CD8-positive, alpha-beta memory T cell (primary cell): ENCODE measurements at regions not wholly inside any gene's neighbourhood (a gene's known extent, or its start where the extent isn't known, plus 50 kb on each side); places are given as distances from the start of the nearest gene placed in this dataset.

Source experiments
- CTCF ChIA-PET: fragments of 350-600 bp; sonication (Branson Sonifier 250); formaldehyde crosslinking; loops from one replicate; lab custom pipeline; 2021; ENCODE audit warnings: antibody characterized with exemption; lab: Charles Lee
- POLR2A ChIA-PET: fragments of 350-600 bp; sonication (Branson Sonifier 250); formaldehyde crosslinking; loops from one replicate; lab custom pipeline; 2021; ENCODE audit warnings: antibody characterized with exemption; lab: Charles Lee
- DNase-seq, 5 donors: peaks; one replicate each; pipeline versions ENCODE4 v3.0.0 to v3.0.0-alpha.2; 2020 to 2022; ENCODE audit warnings: mixed read lengths in 1 of 5
- H3K27ac ChIP-seq: one replicate; pipeline ENCODE4 v1.7.0; 2013; ENCODE audit warnings: low read depth, mild to moderate bottlenecking, low read length, moderate library complexity
- H3K27me3 ChIP-seq: 2 replicates; pipeline ENCODE4 v1.7.0; 2013; ENCODE audit warnings: low read length, mild to moderate bottlenecking; ENCODE audit not compliant: insufficient read depth, poor library complexity, severe bottlenecking
- H3K36me3 ChIP-seq: 2 replicates; pipeline ENCODE4 v1.7.0; 2013; ENCODE audit warnings: mild to moderate bottlenecking, low read length, moderate library complexity; ENCODE audit not compliant: insufficient read depth
- H3K4me1 ChIP-seq: 2 replicates; pipeline ENCODE4 v1.7.0; 2013; ENCODE audit warnings: mild to moderate bottlenecking, low read length, moderate library complexity; ENCODE audit not compliant: insufficient read depth
- H3K4me3 ChIP-seq: 2 replicates; pipeline ENCODE4 v1.7.0; 2013; ENCODE audit warnings: mild to moderate bottlenecking, low read length
- H3K9me3 ChIP-seq: 2 replicates; pipeline ENCODE4 v1.7.0; 2013; ENCODE audit warnings: mild to moderate bottlenecking, low read length
- H3K27ac Mint-ChIP-seq, 8 donors: one replicate each; pipeline ENCODE4 v1.8.0; 2020 to 2021; ENCODE audit warnings: mixed read lengths in 8 of 8, mild to moderate bottlenecking in 6 of 8, inconsistent platforms in 3 of 8, moderate library complexity in 3 of 8
- H3K27me3 Mint-ChIP-seq, 2 donors: one replicate each; pipeline ENCODE4 v1.8.0; 2020 to 2021; ENCODE audit warnings: mixed read lengths in 2 of 2, mild to moderate bottlenecking in 1 of 2, moderate library complexity in 1 of 2
- H3K36me3 Mint-ChIP-seq, 3 donors: one replicate each; pipeline ENCODE4 v1.8.0; 2020 to 2021; ENCODE audit warnings: mixed read lengths in 3 of 3, inconsistent platforms in 1 of 3, mild to moderate bottlenecking in 1 of 3
- H3K4me1 Mint-ChIP-seq, 3 donors: one replicate each; pipeline ENCODE4 v1.8.0; 2020 to 2021; ENCODE audit warnings: mixed read lengths in 3 of 3, inconsistent platforms in 1 of 3, mild to moderate bottlenecking in 1 of 3
- H3K4me3 Mint-ChIP-seq, 7 donors: one replicate each; pipeline ENCODE4 v1.8.0; 2020 to 2021; ENCODE audit warnings: mixed read lengths in 7 of 7, mild to moderate bottlenecking in 6 of 7, moderate library complexity in 4 of 7, inconsistent platforms in 2 of 7
- H3K9me3 Mint-ChIP-seq, 5 donors: one replicate each; pipeline ENCODE4 v1.8.0; 2020 to 2022; ENCODE audit warnings: mixed read lengths in 5 of 5, mild to moderate bottlenecking in 3 of 5, moderate library complexity in 2 of 5, inconsistent platforms in 1 of 5

- Mint-ChIP-seq H3K4me1 (no peaks in the 10 kb centered on the region), H3K27ac (peak overlapping the region in 1 of 8 donors; percentile 39)
Observed at GRCh38 chr12:107254258-107254856, 161.0 kb upstream of the CRY1 start.

DNA sequence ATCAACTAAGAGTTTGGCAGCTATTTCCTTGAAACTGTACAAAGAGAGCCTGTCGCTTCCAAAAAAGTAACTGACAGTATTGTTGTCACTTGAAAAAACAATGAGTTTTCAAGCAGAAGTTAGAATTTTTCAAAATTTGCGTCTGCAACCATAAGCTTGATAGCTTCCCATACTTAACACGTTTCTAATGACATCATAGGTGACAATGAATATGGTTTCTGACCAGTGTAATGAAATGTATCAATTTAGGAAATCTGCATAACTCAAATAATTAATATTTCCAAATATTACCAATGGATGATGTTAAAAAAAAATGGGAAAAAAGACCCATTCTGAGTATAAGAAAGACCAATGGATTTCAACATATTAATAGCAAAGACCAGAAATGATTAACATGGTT is 165.4 kb upstream of the CRY1 start:
- POLR2A ChIA-PET, result no interaction called here
- H3K27me3 ChIP-seq, result no peaks in the 10 kb centered on the region
- H3K27me3 Mint-ChIP-seq, result peaks cover 15 to 34% of the 10 kb centered on the region in 2 donors
- no peak overlapping the region for H3K4me3 Mint-ChIP-seq
- H3K4me1 ChIP-seq, result no peaks in the 10 kb centered on the region
- no peak overlapping the region for H3K4me3 ChIP-seq
- H3K27ac ChIP-seq, result no peak overlapping the region
- H3K27ac Mint-ChIP-seq, result no peak overlapping the region
- no peak for DNase-seq
- H3K9me3 ChIP-seq, result no peaks in the 10 kb centered on the region
- H3K4me1 Mint-ChIP-seq, result no peaks in the 10 kb centered on the region
- CTCF ChIA-PET, result no interaction called here
- peaks cover under 1 to 6% (median 5%) of the 10 kb centered on the region in 5 donors for H3K9me3 Mint-ChIP-seq
- no peaks in the 10 kb centered on the region for H3K36me3 ChIP-seq
- peaks cover 0 to 11% (median 0%) of the 10 kb centered on the region in 3 donors for H3K36me3 Mint-ChIP-seq

More at GRCh38 chr12:107254258-107254856, 161.0 kb upstream of the CRY1 start:
- Histone ChIP-seq H3K27me3 (no peaks in the 10 kb centered on the region), H3K4me1 (no peaks in the 10 kb centered on the region), H3K27ac (no peak overlapping the region), H3K4me3 (no peak overlapping the region), H3K9me3 (no peaks in the 10 kb centered on the region), H3K36me3 (no peaks in the 10 kb centered on the region)
- H3K36me3 Mint-ChIP-seq, result peaks cover 0 to 5% (median 0%) of the 10 kb centered on the region in 3 donors
- H3K9me3 Mint-ChIP-seq, result no peaks in the 10 kb centered on the region
- CTCF ChIA-PET, result interaction anchor here (1.3 kb wide), 1 partner anchor 9 kb away, joined by 3 read pairs; no protein-coding TSS in a partner anchor
- POLR2A ChIA-PET, result no interaction called here
- H3K27me3 Mint-ChIP-seq, result peaks cover 10 to 34% of the 10 kb centered on the region in 2 donors
- no peak for DNase-seq
- H3K4me3 Mint-ChIP-seq, result no peak overlapping the region

DNA sequence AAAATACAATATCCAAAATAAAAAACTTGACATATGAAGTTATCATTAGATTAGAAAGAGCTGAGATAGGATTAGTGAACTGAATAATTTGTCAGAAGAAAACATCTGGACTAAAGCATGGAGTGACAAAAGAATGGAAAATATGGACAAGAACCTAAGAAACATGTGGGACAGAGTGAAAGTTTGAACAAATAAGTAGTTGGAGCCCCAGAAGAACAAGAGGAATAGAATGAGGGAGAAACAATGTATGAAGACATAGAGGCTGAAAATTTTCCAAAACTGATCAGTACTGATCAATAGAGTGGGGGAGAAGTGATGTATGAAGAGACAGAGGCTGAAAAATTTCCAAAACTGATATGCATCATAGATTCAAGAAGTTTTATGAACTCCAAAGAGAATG is 170.6 kb upstream of the CRY1 start:
- Histone ChIP-seq H3K27ac (no peak overlapping the region), H3K36me3 (no peaks in the 10 kb centered on the region), H3K4me3 (no peak overlapping the region), H3K27me3 (no peaks in the 10 kb centered on the region), H3K4me1 (no peaks in the 10 kb centered on the region), H3K9me3 (no peaks in the 10 kb centered on the region)
- ChIA-PET CTCF (no interaction called here), POLR2A (no interaction called here)
- H3K9me3 Mint-ChIP-seq, result peaks cover 5 to 10% (median 9%) of the 10 kb centered on the region in 5 donors
- peaks cover 0 to 11% (median 0%) of the 10 kb centered on the region in 3 donors for H3K36me3 Mint-ChIP-seq
- no peak overlapping the region for H3K27ac Mint-ChIP-seq
- no peak for DNase-seq
- H3K4me3 Mint-ChIP-seq, result no peak overlapping the region
- H3K4me1 Mint-ChIP-seq, result no peaks in the 10 kb centered on the region
- H3K27me3 Mint-ChIP-seq, result peaks cover 6 to 16% of the 10 kb centered on the region in 2 donors

DNA sequence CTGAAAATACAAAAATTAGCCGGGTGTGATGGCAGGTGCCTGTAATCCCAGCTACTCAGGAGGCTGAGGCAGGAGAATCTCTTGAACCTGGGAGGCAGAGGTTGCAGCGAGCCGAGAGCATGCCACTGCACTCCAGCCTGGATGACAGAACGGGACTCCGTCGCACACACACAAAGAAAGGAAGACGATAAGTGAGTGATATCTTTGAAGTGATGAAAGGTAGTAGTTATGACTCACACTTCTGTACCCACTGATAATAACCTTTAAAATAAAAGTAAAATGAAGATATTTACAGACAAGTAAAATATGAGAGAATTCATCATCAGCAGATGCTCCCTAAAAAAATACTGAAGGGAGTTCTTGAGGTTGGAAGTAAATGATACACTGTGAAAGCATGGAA is 171.3 kb upstream of the CRY1 start:
- Mint-ChIP-seq H3K4me3 (peak overlapping the region in 2 of 7 donors; percentile 20 to 48), H3K36me3 (peaks cover 0 to 11% (median 0%) of the 10 kb centered on the region in 3 donors), H3K27me3 (peaks cover 6 to 13% of the 10 kb centered on the region in 2 donors), H3K9me3 (peaks cover 5 to 10% (median 9%) of the 10 kb centered on the region in 5 donors), H3K27ac (peak overlapping the region in 1 of 8 donors; percentile 49), H3K4me1 (no peaks in the 10 kb centered on the region)
- Histone ChIP-seq H3K36me3 (no peaks in the 10 kb centered on the region), H3K9me3 (no peaks in the 10 kb centered on the region), H3K4me3 (no peak overlapping the region), H3K27me3 (no peaks in the 10 kb centered on the region), H3K4me1 (no peaks in the 10 kb centered on the region), H3K27ac (no peak overlapping the region)
- ChIA-PET POLR2A (no interaction called here), CTCF (no interaction called here)
- DNase-seq, result no peak

- Mint-ChIP-seq H3K4me3 (no peak overlapping the region), H3K9me3 (peaks cover 5 to 10% (median 9%) of the 10 kb centered on the region in 5 donors), H3K27ac (no peak overlapping the region), H3K4me1 (no peaks in the 10 kb centered on the region), H3K27me3 (peaks cover 4 to 6% of the 10 kb centered on the region in 2 donors), H3K36me3 (peaks cover 0 to 11% (median 0%) of the 10 kb centered on the region in 3 donors)
- Histone ChIP-seq H3K4me3 (no peak overlapping the region), H3K36me3 (no peaks in the 10 kb centered on the region), H3K27ac (no peak overlapping the region), H3K27me3 (no peaks in the 10 kb centered on the region), H3K4me1 (no peaks in the 10 kb centered on the region), H3K9me3 (no peaks in the 10 kb centered on the region)
- DNase-seq, result no peak
- CTCF ChIA-PET, result no interaction called here
- POLR2A ChIA-PET, result no interaction called here
Observed at GRCh38 chr12:107267604-107268003, 174.3 kb upstream of the CRY1 start.

GRCh38 chr12:107271523-107271922 is 178.2 kb upstream of the CRY1 start:
- ChIA-PET CTCF (no interaction called here), POLR2A (no interaction called here)
- Mint-ChIP-seq H3K4me3 (no peak overlapping the region), H3K9me3 (no peaks in the 10 kb centered on the region), H3K4me1 (no peaks in the 10 kb centered on the region), H3K27me3 (peaks cover 0 to 3% of the 10 kb centered on the region in 2 donors), H3K27ac (no peak overlapping the region), H3K36me3 (no peaks in the 10 kb centered on the region)
- Histone ChIP-seq H3K27ac (no peak overlapping the region), H3K27me3 (no peaks in the 10 kb centered on the region), H3K9me3 (no peaks in the 10 kb centered on the region), H3K4me1 (no peaks in the 10 kb centered on the region), H3K4me3 (no peak overlapping the region), H3K36me3 (no peaks in the 10 kb centered on the region)
- no peak for DNase-seq

DNA sequence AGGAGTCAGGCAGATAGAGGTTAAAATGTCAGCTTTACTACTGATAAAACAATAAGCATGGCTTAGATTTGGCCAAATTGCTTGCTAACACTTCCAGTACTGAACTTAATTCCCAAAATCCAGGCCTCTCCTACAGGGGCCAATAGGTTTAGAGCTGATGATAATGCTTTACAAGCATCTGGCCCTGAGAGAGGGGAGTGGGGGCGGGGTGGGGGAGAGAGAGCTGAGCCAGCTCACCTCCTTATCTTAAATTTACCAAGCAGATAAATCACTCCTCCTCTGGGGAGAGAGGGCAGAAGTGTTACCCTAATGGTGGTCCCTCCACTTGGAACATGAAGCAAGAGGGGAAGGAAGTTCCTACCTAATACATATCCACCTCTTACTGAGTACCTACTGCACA is 182.2 kb upstream of the CRY1 start:
- no peaks in the 10 kb centered on the region for H3K4me1 Mint-ChIP-seq
- Histone ChIP-seq H3K27me3 (no peaks in the 10 kb centered on the region), H3K9me3 (no peaks in the 10 kb centered on the region), H3K4me3 (no peak overlapping the region), H3K27ac (no peak overlapping the region), H3K4me1 (no peaks in the 10 kb centered on the region), H3K36me3 (no peaks in the 10 kb centered on the region)
- POLR2A ChIA-PET, result no interaction called here
- H3K27me3 Mint-ChIP-seq, result peaks cover 0 to 7% of the 10 kb centered on the region in 2 donors
- CTCF ChIA-PET, result no interaction called here
- peaks cover 0 to 3% (median 0%) of the 10 kb centered on the region in 5 donors for H3K9me3 Mint-ChIP-seq
- no peak for DNase-seq
- peaks cover 0 to 4% (median 0%) of the 10 kb centered on the region in 3 donors for H3K36me3 Mint-ChIP-seq
- no peak overlapping the region for H3K4me3 Mint-ChIP-seq
- H3K27ac Mint-ChIP-seq, result no peak overlapping the region

- POLR2A ChIA-PET, result no interaction called here
- no peaks in the 10 kb centered on the region for H3K27me3 ChIP-seq
- H3K27ac ChIP-seq, result no peak overlapping the region
- Mint-ChIP-seq H3K27ac (no peak overlapping the region), H3K27me3 (peaks cover 0 to 10% of the 10 kb centered on the region in 2 donors), H3K4me1 (no peaks in the 10 kb centered on the region), H3K36me3 (peaks cover 0 to 4% (median 0%) of the 10 kb centered on the region in 3 donors), H3K4me3 (no peak overlapping the region), H3K9me3 (peaks cover 0 to 3% (median 0%) of the 10 kb centered on the region in 5 donors)
- H3K4me1 ChIP-seq, result no peaks in the 10 kb centered on the region
- no peaks in the 10 kb centered on the region for H3K36me3 ChIP-seq
- no peak for DNase-seq
- CTCF ChIA-PET, result no interaction called here
- no peak overlapping the region for H3K4me3 ChIP-seq
- H3K9me3 ChIP-seq, result no peaks in the 10 kb centered on the region
Observed at GRCh38 chr12:107277855-107278254, 184.5 kb upstream of the CRY1 start.
